ENCODE measurements at regions not wholly inside any gene's neighbourhood (a gene's known extent, or its start where the extent isn't known, plus 50 kb on each side); places are given as distances from the start of the nearest gene placed in this dataset.

- no peak for ATAC-seq
- TF ChIP-seq SNAI2 (CRISPR knock-in tag; IDR thresholded peaks at IDR 0.05) (no peak), CSDC2 (CRISPR knock-in tag; IDR thresholded peaks at IDR 0.05) (no peak), PPARA (CRISPR knock-in tag; IDR thresholded peaks at IDR 0.05; ENCODE audit: borderline replicate concordance) (no peak), ZNF565 (CRISPR knock-in tag; conservative IDR thresholded peaks at IDR 0.05; ENCODE audit: low read depth) (no peak), CREB5 (CRISPR knock-in tag; IDR thresholded peaks at IDR 0.05; ENCODE audit: low read depth) (no peak), ISL1 (CRISPR knock-in tag; IDR thresholded peaks at IDR 0.05) (no peak), CSRNP3 (CRISPR knock-in tag; IDR thresholded peaks at IDR 0.05) (no peak), ZC3H10 (CRISPR knock-in tag; IDR thresholded peaks at IDR 0.05) (no peak), POU6F1 (CRISPR knock-in tag; IDR thresholded peaks at IDR 0.05; ENCODE audit: borderline replicate concordance, low read depth) (no peak), ZFP3 (CRISPR knock-in tag; IDR thresholded peaks at IDR 0.05) (no peak), ZFP30 (CRISPR knock-in tag; IDR thresholded peaks at IDR 0.05) (no peak), ARNTL (CRISPR knock-in tag; IDR thresholded peaks at IDR 0.05; ENCODE audit: borderline replicate concordance, low read depth) (no peak), TOX (CRISPR knock-in tag; IDR thresholded peaks at IDR 0.05; ENCODE audit: borderline replicate concordance) (no peak), RARB (CRISPR knock-in tag; IDR thresholded peaks at IDR 0.05) (no peak), ZNF8 (CRISPR knock-in tag; IDR thresholded peaks at IDR 0.05) (no peak), TCF4 (CRISPR knock-in tag; IDR thresholded peaks at IDR 0.05; ENCODE audit: borderline replicate concordance) (no peak), BACH2 (CRISPR knock-in tag; IDR thresholded peaks at IDR 0.05; ENCODE audit: borderline replicate concordance) (no peak), ESRRG (CRISPR knock-in tag; IDR thresholded peaks at IDR 0.05) (no peak)
These were observed 57.5 kb downstream of the ILRUN start for GRCh38 chr6:34638834-34639736.

- no peak for TF ChIP-seq ZC3H10 (CRISPR knock-in tag; IDR thresholded peaks at IDR 0.05)
- TF ChIP-seq RARB (CRISPR knock-in tag; IDR thresholded peaks at IDR 0.05): no peak
- no peak for TF ChIP-seq ARNTL (CRISPR knock-in tag; IDR thresholded peaks at IDR 0.05; ENCODE audit: borderline replicate concordance, low read depth)
- no peak for TF ChIP-seq GLIS3 (CRISPR knock-in tag; IDR thresholded peaks at IDR 0.05)
- TF ChIP-seq BACH2 (CRISPR knock-in tag; IDR thresholded peaks at IDR 0.05; ENCODE audit: borderline replicate concordance): no peak
- no peak for TF ChIP-seq ZNF8 (CRISPR knock-in tag; IDR thresholded peaks at IDR 0.05)
- TF ChIP-seq CSRNP3 (CRISPR knock-in tag; IDR thresholded peaks at IDR 0.05): no peak
- ATAC-seq: no peak
These were observed 62.8 kb downstream of the ILRUN start for GRCh38 chr6:34633785-34634184.

GRCh38 chr6:34633256-34633655 lies 63.3 kb downstream of the ILRUN start:
- TF ChIP-seq GLIS3 (CRISPR knock-in tag; IDR thresholded peaks at IDR 0.05): no peak
- no peak for TF ChIP-seq ZFP30 (CRISPR knock-in tag; IDR thresholded peaks at IDR 0.05)
- TF ChIP-seq TOX (CRISPR knock-in tag; IDR thresholded peaks at IDR 0.05; ENCODE audit: borderline replicate concordance): no peak
- TF ChIP-seq BACH2 (CRISPR knock-in tag; IDR thresholded peaks at IDR 0.05; ENCODE audit: borderline replicate concordance): no peak
- no peak for TF ChIP-seq CSDC2 (CRISPR knock-in tag; IDR thresholded peaks at IDR 0.05)
- no peak for TF ChIP-seq POU6F1 (CRISPR knock-in tag; IDR thresholded peaks at IDR 0.05; ENCODE audit: borderline replicate concordance, low read depth)
- TF ChIP-seq ZNF8 (CRISPR knock-in tag; IDR thresholded peaks at IDR 0.05): no peak
- TF ChIP-seq PATZ1 (CRISPR knock-in tag; IDR thresholded peaks at IDR 0.05; ENCODE audit: borderline replicate concordance): no peak
- TF ChIP-seq TCF4 (CRISPR knock-in tag; IDR thresholded peaks at IDR 0.05; ENCODE audit: borderline replicate concordance): no peak
- no peak for TF ChIP-seq CREB5 (CRISPR knock-in tag; IDR thresholded peaks at IDR 0.05; ENCODE audit: low read depth)
- TF ChIP-seq SNAI2 (CRISPR knock-in tag; IDR thresholded peaks at IDR 0.05): no peak
- no peak for TF ChIP-seq ISL1 (CRISPR knock-in tag; IDR thresholded peaks at IDR 0.05)
- no peak for TF ChIP-seq OSR1 (CRISPR knock-in tag; IDR thresholded peaks at IDR 0.05)
- ATAC-seq: no peak
